Left lobe of liver (tissue), 2 donors: ENCODE measurements at regions not wholly inside any gene's neighbourhood (a gene's known extent, or its start where the extent isn't known, plus 50 kb on each side); places are given as distances from the start of the nearest gene placed in this dataset.

ENCODE experiments used
- ATAC-seq: fragments of 200-7000 bp; cut with Tn5 transposase; one replicate; pipeline ENCODE4 v1.9.1; 2020; ENCODE audit warnings: mild to moderate bottlenecking, moderate library complexity
- DNase-seq: peaks from one replicate; pipeline ENCODE4 v3.0.0-alpha.2; 2020; ENCODE audit warnings: low spot score
- donor health status: DM: no; HTN: no; CAD: no; lungs with moderate emphysema.
- donor health status: DM: no; HTN: yes; CAD: no.

- peak; percentile 5 for DNase-seq
- no peak for ATAC-seq
These were observed 72.1 kb upstream of the CAB39 start for GRCh38 chr2:230640540-230641011.

GRCh38 chr2:230642966-230643365 lies 69.7 kb upstream of the CAB39 start:
- ATAC-seq (no peak), DNase-seq (peak; percentile 38)

- peak; percentile 49 for ATAC-seq
- DNase-seq: peak; percentile 49
These were observed 68.9 kb upstream of the CAB39 start for GRCh38 chr2:230643576-230644291.

- peak; percentile 39 for DNase-seq
- ATAC-seq: no peak
These were observed 68.2 kb upstream of the CAB39 start for GRCh38 chr2:230644356-230644935.

DNA sequence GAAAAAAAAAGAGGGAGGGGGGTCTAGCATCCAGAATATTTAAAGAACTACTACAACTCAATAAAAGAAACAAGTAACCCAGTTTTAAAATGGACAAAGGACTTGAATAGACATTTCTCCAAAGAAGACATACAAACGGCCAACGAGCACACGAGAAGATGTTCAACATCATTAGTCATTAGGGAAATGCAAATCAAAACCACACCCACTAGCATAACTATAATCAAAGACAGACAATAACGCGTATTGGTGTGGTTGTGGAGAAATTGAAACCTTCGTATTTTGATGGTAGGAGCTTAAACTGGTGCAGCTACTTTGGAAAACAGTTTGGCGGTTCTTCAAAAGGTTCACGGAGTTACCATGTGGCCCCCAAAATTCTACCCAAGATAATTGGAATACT lies 64.3 kb upstream of the CAB39 start:
- ATAC-seq: no peak

GRCh38 chr2:230650585-230651137 lies 62.0 kb upstream of the CAB39 start:
- no peak for ATAC-seq

More for the DNA sequence above, 64.3 kb upstream of the CAB39 start:
- no peak for DNase-seq

DNA sequence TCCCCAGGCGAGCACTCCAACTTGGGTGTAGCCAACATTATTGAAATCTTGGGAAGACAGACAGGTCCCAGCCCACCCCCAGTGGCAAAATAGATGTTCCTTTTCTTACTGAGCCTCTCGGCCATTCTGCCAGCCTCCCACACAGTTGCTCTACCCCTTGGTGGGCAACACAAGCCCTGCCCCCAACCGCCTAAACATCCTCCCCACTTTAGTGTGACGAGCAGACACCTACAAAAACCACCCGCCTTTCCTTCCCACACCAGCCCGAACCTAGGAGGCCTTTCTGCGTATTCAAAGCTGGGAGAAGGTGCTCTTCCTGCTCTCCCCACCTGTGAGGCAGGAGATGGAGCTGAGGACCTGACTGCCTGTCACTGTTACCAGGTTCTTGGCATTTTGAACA lies 58.6 kb upstream of the CAB39 start:
- DNase-seq (no peak), ATAC-seq (no peak)

More at GRCh38 chr2:230650585-230651137, 62.0 kb upstream of the CAB39 start:
- DNase-seq: no peak

DNA sequence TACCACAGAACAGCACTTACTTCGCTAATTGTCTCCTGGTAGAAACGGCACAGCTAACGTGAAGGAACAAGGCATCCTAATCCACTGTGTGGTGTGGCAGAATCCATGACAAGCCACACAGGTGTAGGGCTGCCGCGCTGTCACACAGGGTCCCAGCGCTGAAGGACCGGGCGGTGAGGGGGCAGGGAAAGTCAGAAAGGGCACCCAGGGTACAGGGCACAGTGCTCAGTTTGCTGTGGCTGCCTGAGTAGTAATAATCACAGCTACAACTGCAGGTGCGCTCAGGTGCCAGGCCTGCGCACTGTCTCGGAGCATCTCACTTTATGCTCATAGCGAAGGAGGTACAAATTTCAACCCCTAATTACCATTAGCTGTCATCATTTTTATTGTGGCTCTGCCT lies 55.2 kb upstream of the CAB39 start:
- no peak for DNase-seq
- no peak for ATAC-seq

DNA sequence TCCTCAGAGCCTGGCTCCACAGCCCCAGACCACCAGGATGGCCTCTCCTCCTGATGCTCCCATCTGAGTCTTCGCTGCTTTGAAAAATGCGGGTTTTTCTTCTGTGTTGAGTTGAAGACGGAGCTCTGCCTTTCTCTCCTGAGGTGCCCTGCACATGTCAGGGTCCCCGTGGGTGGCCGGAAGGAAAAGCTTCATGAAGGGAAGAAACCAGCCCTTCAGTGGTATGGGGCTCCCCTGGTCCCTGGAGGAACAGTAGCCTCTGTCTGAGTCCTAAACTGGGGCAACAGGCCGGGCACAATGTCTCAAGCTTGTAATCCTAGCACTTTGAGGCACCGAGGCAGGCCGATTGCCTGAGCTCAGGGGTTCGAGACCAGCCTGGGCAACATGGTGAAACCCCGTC lies 54.7 kb upstream of the CAB39 start:
- no peak for DNase-seq
- no peak for ATAC-seq

- DNase-seq: no peak
These were observed 54.1 kb upstream of the CAB39 start for GRCh38 chr2:230658577-230658876.

DNA sequence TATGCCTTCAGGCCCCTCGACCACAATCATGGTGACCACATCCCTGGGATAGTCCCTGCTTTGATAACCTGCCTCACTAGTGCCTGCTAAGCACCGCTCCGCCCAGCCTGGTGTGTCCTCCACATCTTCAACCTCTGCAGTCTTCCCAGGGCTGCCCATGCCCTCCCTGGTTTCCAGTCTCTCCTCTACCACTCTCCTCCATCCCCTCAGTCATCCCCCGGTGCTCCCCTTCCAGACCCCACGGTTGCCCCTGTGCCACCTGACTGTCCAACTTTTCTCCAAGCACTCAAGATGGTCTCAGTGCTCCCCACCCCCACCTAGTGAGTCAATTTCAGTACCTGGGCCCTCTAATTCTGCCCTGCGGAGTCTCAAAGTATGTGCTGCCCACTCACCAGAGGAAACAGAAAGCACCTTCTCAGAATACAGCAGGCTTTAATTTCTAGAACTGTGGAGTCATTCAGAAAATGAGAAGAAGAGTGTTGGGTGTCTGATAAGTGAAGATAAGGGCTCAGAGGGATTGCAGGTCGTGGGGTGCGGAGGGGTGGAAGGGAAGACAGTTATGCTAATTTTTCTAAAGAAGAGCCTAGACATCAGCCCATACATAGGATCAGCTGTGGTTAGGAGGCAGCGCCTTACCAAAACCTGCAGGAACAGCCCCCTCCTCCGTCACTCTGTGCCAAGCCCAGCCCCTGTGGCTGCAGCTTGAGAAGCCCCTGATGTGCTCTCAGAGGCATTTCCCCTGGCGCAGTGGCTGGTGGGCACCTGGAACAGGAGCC lies 53.6 kb upstream of the CAB39 start:
- ATAC-seq: no peak
- no peak for DNase-seq

More at GRCh38 chr2:230658577-230658876, 54.1 kb upstream of the CAB39 start:
- ATAC-seq: no peak

- DNase-seq (peak; percentile 54), ATAC-seq (peak; percentile 50)
These were observed 52.2 kb upstream of the CAB39 start for GRCh38 chr2:230660294-230661060.

GRCh38 chr2:230661072-230661957 lies 51.3 kb upstream of the CAB39 start:
- DNase-seq: no peak
- no peak for ATAC-seq
